HG03457 (cell line): ENCODE measurements at regions not wholly inside any gene's neighbourhood (a gene's known extent, or its start where the extent isn't known, plus 50 kb on each side); places are given as distances from the start of the nearest gene placed in this dataset.
"Not testable (repeated sequence)": the region's sequence is repeated elsewhere in the genome, so short reads cannot be mapped to it uniquely, and the experiment has no call there.

Experiments
- ATAC-seq: cut with Tn5 transposase; IDR thresholded peaks from one replicate; pipeline ENCODE4 v1.9.1; 2021; ENCODE audit warnings: moderate number of reproducible peaks; ENCODE audit not compliant: unreplicated experiment

- ATAC-seq: no peak
These were observed 174.2 kb upstream of the ATP10A start for GRCh38 chr15:26037369-26037768.

GRCh38 chr15:26033493-26033892 is 170.4 kb upstream of the ATP10A start:
- ATAC-seq: no peak

- ATAC-seq: no peak
These were observed 169.2 kb upstream of the ATP10A start for GRCh38 chr15:26032162-26032846.

- not testable (repeated sequence) for ATAC-seq
These were observed 166.5 kb upstream of the ATP10A start for GRCh38 chr15:26029586-26029985.

GRCh38 chr15:26029146-26029545 is 166.0 kb upstream of the ATP10A start:
- ATAC-seq: no peak

- no peak for ATAC-seq
These were observed 165.1 kb upstream of the ATP10A start for GRCh38 chr15:26028086-26028740.

- not testable (repeated sequence) for ATAC-seq
These were observed 163.5 kb upstream of the ATP10A start for GRCh38 chr15:26026671-26027070.

GRCh38 chr15:26024241-26024640 is 161.1 kb upstream of the ATP10A start:
- ATAC-seq: no peak

GRCh38 chr15:26023691-26024090 is 160.6 kb upstream of the ATP10A start:
- no peak for ATAC-seq

GRCh38 chr15:26023231-26023630 is 160.1 kb upstream of the ATP10A start:
- ATAC-seq: no peak

- no peak for ATAC-seq
These were observed 157.7 kb upstream of the ATP10A start for GRCh38 chr15:26020871-26021270.

- no peak for ATAC-seq
These were observed 154.5 kb upstream of the ATP10A start for GRCh38 chr15:26017665-26018064.

GRCh38 chr15:26015516-26016075 is 152.5 kb upstream of the ATP10A start:
- no peak for ATAC-seq

- ATAC-seq: no peak
These were observed 150.9 kb upstream of the ATP10A start for GRCh38 chr15:26013981-26014380.

GRCh38 chr15:26011916-26012315 is 148.8 kb upstream of the ATP10A start:
- no peak for ATAC-seq

GRCh38 chr15:26007151-26007550 is 144.0 kb upstream of the ATP10A start:
- no peak for ATAC-seq

GRCh38 chr15:26001201-26001600 is 138.1 kb upstream of the ATP10A start:
- no peak for ATAC-seq

- no peak for ATAC-seq
These were observed 130.4 kb upstream of the ATP10A start for GRCh38 chr15:25993506-25993905.

GRCh38 chr15:25990220-25990619 is 127.1 kb upstream of the ATP10A start:
- no peak for ATAC-seq

- ATAC-seq: no peak
These were observed 126.2 kb upstream of the ATP10A start for GRCh38 chr15:25989327-25989726.

- not testable (repeated sequence) for ATAC-seq
These were observed 125.6 kb upstream of the ATP10A start for GRCh38 chr15:25988716-25989115.

- ATAC-seq: no peak
These were observed 124.5 kb upstream of the ATP10A start for GRCh38 chr15:25987638-25988037.
